ENCODE measurements at regions not wholly inside any gene's neighbourhood (a gene's known extent, or its start where the extent isn't known, plus 50 kb on each side); places are given as distances from the start of the nearest gene placed in this dataset.

DNA sequence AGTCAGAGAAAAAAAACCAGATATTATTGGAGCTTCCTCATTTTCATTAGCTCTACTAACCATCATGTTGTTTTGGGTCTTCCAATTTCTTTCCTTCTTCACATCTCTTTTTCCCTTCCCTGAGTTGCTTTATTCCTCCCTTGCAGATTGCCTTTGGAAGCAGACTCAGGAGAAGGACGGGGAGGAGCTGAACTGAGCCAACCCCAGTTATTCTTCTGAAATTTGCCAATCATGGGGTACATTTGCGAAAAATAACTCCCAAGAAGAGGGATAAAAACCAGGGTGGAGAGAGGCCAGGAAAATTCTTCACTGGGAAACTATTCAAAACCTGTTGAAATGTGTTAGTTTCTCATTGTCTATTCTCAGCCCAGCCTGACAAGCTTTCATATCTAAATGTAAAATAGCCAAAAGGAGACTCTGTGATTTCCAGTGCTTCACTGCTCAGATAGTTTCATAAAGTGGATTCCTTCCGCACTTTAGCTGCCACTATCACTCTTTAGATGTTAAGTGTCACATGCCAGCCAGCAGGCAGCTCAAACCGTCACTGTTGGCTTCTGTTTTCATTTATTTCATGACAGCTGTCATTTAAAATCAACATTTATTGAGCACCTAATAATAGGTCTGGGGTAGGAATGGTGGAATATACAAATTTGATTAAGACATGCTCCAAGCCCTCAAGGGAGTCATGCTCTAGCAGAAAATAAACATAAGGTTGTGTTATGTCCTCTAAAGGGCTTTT lies 204.5 kb downstream of the SREK1 start:
- H3K4me1 ChIP-seq, result no peaks in the 10 kb centered on the region
- H3K4me3 ChIP-seq, result no peak overlapping the region
- H3K36me3 ChIP-seq, result no peaks in the 10 kb centered on the region
- WGBS, 2 donors, result 67 to 71% methylated on average over 4 of the region's 4 CpGs
- peaks cover 0 to 6% (median 0%) of the 10 kb centered on the region in 4 donors for H3K27me3 ChIP-seq
- H3K27ac ChIP-seq, result no peak overlapping the region
- TF ChIP-seq, protein P1, sequence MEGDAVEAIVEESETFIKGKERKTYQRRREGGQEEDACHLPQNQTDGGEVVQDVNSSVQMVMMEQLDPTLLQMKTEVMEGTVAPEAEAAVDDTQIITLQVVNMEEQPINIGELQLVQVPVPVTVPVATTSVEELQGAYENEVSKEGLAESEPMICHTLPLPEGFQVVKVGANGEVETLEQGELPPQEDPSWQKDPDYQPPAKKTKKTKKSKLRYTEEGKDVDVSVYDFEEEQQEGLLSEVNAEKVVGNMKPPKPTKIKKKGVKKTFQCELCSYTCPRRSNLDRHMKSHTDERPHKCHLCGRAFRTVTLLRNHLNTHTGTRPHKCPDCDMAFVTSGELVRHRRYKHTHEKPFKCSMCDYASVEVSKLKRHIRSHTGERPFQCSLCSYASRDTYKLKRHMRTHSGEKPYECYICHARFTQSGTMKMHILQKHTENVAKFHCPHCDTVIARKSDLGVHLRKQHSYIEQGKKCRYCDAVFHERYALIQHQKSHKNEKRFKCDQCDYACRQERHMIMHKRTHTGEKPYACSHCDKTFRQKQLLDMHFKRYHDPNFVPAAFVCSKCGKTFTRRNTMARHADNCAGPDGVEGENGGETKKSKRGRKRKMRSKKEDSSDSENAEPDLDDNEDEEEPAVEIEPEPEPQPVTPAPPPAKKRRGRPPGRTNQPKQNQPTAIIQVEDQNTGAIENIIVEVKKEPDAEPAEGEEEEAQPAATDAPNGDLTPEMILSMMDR (IDR thresholded peaks at IDR 0.05), result no peak
- no peak for TF ChIP-seq POLR2A (IDR thresholded peaks at IDR 0.05)
- no peak for DNase-seq
- no peaks in the 10 kb centered on the region for H3K9me3 ChIP-seq
- intact Hi-C loops (cut with DNase I), result no loop called here

DNA sequence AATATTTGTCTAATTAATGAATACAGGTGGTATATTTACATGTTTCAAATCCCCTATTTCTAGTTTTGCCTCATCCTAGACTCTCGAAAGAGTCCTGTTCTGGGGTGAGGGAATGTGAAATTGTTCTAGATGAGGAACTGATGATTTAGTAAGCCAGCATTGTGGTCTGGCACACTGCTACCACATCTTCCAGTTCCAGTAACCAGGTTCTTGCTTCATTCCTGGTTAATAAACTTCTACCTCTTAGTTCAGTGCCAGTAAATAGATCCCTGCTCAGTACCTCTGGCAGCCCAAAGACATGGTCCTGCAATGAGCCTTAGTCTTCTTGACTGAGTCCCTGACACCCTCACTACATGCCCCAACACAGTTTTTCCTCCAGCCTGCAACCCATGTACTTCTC lies 207.7 kb downstream of the SREK1 start:
- H3K27me3 ChIP-seq, result peaks cover 0 to 6% (median 0%) of the 10 kb centered on the region in 4 donors
- intact Hi-C loops (cut with DNase I), result no loop called here
- H3K9me3 ChIP-seq, result no peaks in the 10 kb centered on the region

DNA sequence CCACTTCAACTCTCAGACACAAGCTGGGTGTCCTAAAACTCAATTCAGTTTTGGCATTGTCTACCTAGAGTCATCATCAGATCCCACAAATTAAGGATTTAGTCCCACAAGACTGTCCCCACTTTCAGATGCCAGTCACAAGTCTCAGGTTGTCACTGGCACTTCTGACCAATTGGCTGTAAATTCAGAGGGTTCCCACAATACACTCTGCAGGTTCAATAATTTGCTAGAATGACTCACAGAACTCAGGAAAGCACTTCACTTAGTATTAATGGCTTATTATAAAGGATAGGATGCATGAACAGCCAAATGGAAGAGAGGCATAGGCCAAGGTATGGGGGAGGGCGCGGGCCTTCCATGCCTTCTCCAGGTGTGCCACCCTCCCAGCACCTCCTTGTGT lies 209.1 kb downstream of the SREK1 start:
- WGBS, 2 donors, result 97 to 100% methylated on average over 2 of the region's 2 CpGs
- no peak overlapping the region for H3K27ac ChIP-seq

More for the DNA sequence above, 207.7 kb downstream of the SREK1 start:
- DNase-seq, result no peak
- Histone ChIP-seq H3K36me3 (no peaks in the 10 kb centered on the region), H3K4me1 (no peaks in the 10 kb centered on the region), H3K27ac (no peak overlapping the region), H3K4me3 (no peak overlapping the region)
- no peak for TF ChIP-seq POLR2A (IDR thresholded peaks at IDR 0.05)
- 72 to 80% methylated on average over 1 of the region's 1 CpG for WGBS, 2 donors

DNA sequence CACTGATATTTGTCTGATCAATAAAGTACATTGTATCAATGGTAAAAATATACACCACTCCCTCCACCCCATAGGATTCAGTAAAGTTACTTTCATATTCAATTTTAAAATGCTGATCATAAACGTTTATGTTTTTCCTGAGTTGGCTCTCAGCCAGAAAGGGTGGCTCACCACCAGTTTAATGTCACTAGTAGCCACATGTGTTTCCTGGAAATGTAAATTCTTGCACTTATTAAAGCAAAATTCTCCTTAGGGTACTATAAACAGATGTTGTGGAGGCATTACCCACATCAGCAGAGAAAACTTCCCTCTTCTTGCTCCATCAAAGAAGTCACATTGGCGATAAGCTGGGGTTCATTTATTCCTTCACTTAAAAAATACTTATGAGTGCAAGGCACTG lies 210.3 kb downstream of the SREK1 start:
- no peak for TF ChIP-seq POLR2A (IDR thresholded peaks at IDR 0.05)
- TF ChIP-seq, protein P1 (IDR thresholded peaks at IDR 0.05), result no peak
- intact Hi-C loops (cut with DNase I), result no loop called here
- H3K27ac ChIP-seq, result no peak overlapping the region
- H3K27me3 ChIP-seq, result no peaks in the 10 kb centered on the region
- H3K4me1 ChIP-seq, result no peaks in the 10 kb centered on the region
- no peak overlapping the region for H3K4me3 ChIP-seq
- 23 to 37% methylated on average over 2 of the region's 2 CpGs for WGBS, 2 donors
- no peaks in the 10 kb centered on the region for H3K9me3 ChIP-seq
- H3K36me3 ChIP-seq, result no peaks in the 10 kb centered on the region
- no peak for DNase-seq

More for the DNA sequence above, 209.1 kb downstream of the SREK1 start:
- H3K27me3 ChIP-seq, result no peaks in the 10 kb centered on the region
- H3K4me1 ChIP-seq, result no peaks in the 10 kb centered on the region
- H3K4me3 ChIP-seq, result no peak overlapping the region
- intact Hi-C loops (cut with DNase I), result no loop called here
- DNase-seq, result no peak
- TF ChIP-seq POLR2A (IDR thresholded peaks at IDR 0.05), result no peak
- TF ChIP-seq, protein P1 (IDR thresholded peaks at IDR 0.05), result no peak
- no peaks in the 10 kb centered on the region for H3K36me3 ChIP-seq
- no peaks in the 10 kb centered on the region for H3K9me3 ChIP-seq

DNA sequence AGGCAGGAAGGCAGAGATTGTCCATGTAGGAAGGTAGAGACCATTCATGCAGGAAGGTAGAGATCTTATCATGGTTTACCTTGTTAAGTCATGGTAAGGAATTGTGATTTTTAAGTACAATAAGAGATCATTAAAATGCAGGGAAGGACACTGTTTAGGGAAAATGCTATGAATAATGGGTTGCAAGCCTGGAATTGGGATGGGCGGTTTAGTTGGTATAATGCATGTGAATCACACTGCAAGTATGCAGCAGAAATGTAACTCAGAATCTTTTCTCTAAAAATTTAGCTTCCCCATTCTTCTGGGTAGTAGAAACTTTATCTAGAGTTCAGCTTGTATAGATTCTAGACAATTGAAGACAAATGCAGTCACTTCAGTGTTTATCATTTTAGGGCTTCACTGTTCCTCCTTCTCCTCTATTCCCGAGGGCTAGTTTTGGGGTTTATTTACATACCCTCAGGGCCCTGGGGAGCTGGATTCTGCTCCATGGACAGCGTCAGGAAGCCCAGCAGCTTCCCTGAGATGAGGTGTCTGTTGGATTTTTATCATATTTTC lies 212.0 kb downstream of the SREK1 start:
- WGBS, 2 donors, result 29 to 37% methylated on average over 3 of the region's 3 CpGs
- H3K27me3 ChIP-seq, result no peaks in the 10 kb centered on the region
- H3K36me3 ChIP-seq, result no peaks in the 10 kb centered on the region
- intact Hi-C loops (cut with DNase I), result no loop called here
- no peak for DNase-seq
- no peaks in the 10 kb centered on the region for H3K9me3 ChIP-seq
- H3K4me1 ChIP-seq, result no peaks in the 10 kb centered on the region
- no peak for TF ChIP-seq POLR2A (IDR thresholded peaks at IDR 0.05)
- TF ChIP-seq, protein P1 (IDR thresholded peaks at IDR 0.05), result no peak
- H3K4me3 ChIP-seq, result no peak overlapping the region
- no peak overlapping the region for H3K27ac ChIP-seq
